ENCODE measurements at regions not wholly inside any gene's neighbourhood (a gene's known extent, or its start where the extent isn't known, plus 50 kb on each side); places are given as distances from the start of the nearest gene placed in this dataset.
A peak's percentile ranks its signal among the peaks of the same experiment; 100 is the strongest.

- no peak for DNase-seq
- 68 to 77% (median 74%) methylated on average over 6 of the region's 6 CpGs for WGBS, 5 donors
- intact Hi-C loops (cut with DNase I; ENCODE audit: low total_unique reads): no loop called here
- Histone ChIP-seq H3K36me3 (no peaks in the 10 kb centered on the region), H3K4me3 (no peak overlapping the region), H3K4me1 (no peaks in the 10 kb centered on the region), H3K9me3 (no peaks in the 10 kb centered on the region), H3K27me3 (replicated peaks in 1 of 7) (no peaks in the 10 kb centered on the region), H3K27ac (peak overlapping the region in 1 of 8 donors; percentile 3)
- no peak for TF ChIP-seq POLR2AphosphoS5 (IDR thresholded peaks at IDR 0.05)
- TF ChIP-seq CTCF (IDR thresholded peaks at IDR 0.05 in 8 of 11, conservative IDR thresholded peaks at IDR 0.05 in 3 of 11): no peak
- TF ChIP-seq POLR2A (IDR thresholded peaks at IDR 0.05): no peak
These were observed 103.3 kb upstream of the CMC1 start for GRCh38 chr3:28138043-28138610.

- Histone ChIP-seq H3K27me3 (replicated peaks in 1 of 7) (no peaks in the 10 kb centered on the region), H3K27ac (peak overlapping the region in 3 of 8 donors; percentile 19 to 26 (median 23)), H3K9me3 (no peaks in the 10 kb centered on the region), H3K4me1 (no peaks in the 10 kb centered on the region), H3K4me3 (no peak overlapping the region), H3K36me3 (no peaks in the 10 kb centered on the region)
- TF ChIP-seq CTCF (IDR thresholded peaks at IDR 0.05 in 8 of 11, conservative IDR thresholded peaks at IDR 0.05 in 3 of 11) (no peak), POLR2AphosphoS5 (IDR thresholded peaks at IDR 0.05) (peak in 1 of 3 donors; percentile 33)
- WGBS, 5 donors: 27 to 60% (median 46%) methylated on average over 4 of the region's 4 CpGs
- DNase-seq: no peak
- intact Hi-C loops (cut with DNase I; ENCODE audit: low total_unique reads): no loop called here
These were observed 102.1 kb upstream of the CMC1 start for GRCh38 chr3:28139288-28139687.

- Histone ChIP-seq H3K27me3 (replicated peaks in 1 of 7) (no peaks in the 10 kb centered on the region), H3K4me3 (no peak overlapping the region), H3K36me3 (no peaks in the 10 kb centered on the region), H3K9me3 (no peaks in the 10 kb centered on the region), H3K27ac (peak overlapping the region in 2 of 8 donors; percentile 19 to 26), H3K4me1 (no peaks in the 10 kb centered on the region)
- DNase-seq: no peak
- TF ChIP-seq POLR2AphosphoS5 (IDR thresholded peaks at IDR 0.05) (no peak), POLR2A (IDR thresholded peaks at IDR 0.05) (no peak), CTCF (IDR thresholded peaks at IDR 0.05 in 8 of 11, conservative IDR thresholded peaks at IDR 0.05 in 3 of 11) (no peak)
- WGBS, 5 donors: 75 to 95% (median 86%) methylated on average over 5 of the region's 5 CpGs
- intact Hi-C loops (cut with DNase I; ENCODE audit: low total_unique reads): no loop called here
These were observed 101.3 kb upstream of the CMC1 start for GRCh38 chr3:28139967-28140634.

GRCh38 chr3:28140664-28141063, 100.8 kb upstream of the CMC1 start:
- no peak overlapping the region for H3K4me3 ChIP-seq
- intact Hi-C loops (cut with DNase I; ENCODE audit: low total_unique reads): no loop called here
- no peaks in the 10 kb centered on the region for H3K9me3 ChIP-seq
- DNase-seq: no peak
- 85 to 99% (median 94%) methylated on average over 4 of the region's 4 CpGs for WGBS, 5 donors
- H3K27me3 ChIP-seq (replicated peaks in 1 of 7): no peaks in the 10 kb centered on the region
- H3K36me3 ChIP-seq: no peaks in the 10 kb centered on the region
- no peaks in the 10 kb centered on the region for H3K4me1 ChIP-seq
- no peak overlapping the region for H3K27ac ChIP-seq
- no peak for TF ChIP-seq CTCF (IDR thresholded peaks at IDR 0.05 in 8 of 11, conservative IDR thresholded peaks at IDR 0.05 in 3 of 11)
- TF ChIP-seq POLR2AphosphoS5 (IDR thresholded peaks at IDR 0.05): no peak
- no peak for TF ChIP-seq POLR2A (IDR thresholded peaks at IDR 0.05)
